Upper lobe of right lung (tissue), 1 donor: ENCODE measurements at regions not wholly inside any gene's neighbourhood (a gene's known extent, or its start where the extent isn't known, plus 50 kb on each side); places are given as distances from the start of the nearest gene placed in this dataset.

ENCODE experiments used
- ATAC-seq: fragments of 200-7000 bp; cut with Tn5 transposase; one replicate; pipeline ENCODE4 v1.9.1; 2020; ENCODE audit warnings: mild to moderate bottlenecking, moderate library complexity
- DNase-seq: peaks from one replicate; pipeline ENCODE4 v3.0.0-alpha.2; 2020
- H3K27ac ChIP-seq: fragments of 200-600 bp; one replicate; pipeline ENCODE4 v1.8.0; 2022
- H3K27me3 ChIP-seq: fragments of 200-600 bp; one replicate; pipeline ENCODE4 v1.8.0; 2022; ENCODE audit warnings: mild to moderate bottlenecking
- H3K36me3 ChIP-seq: fragments of 200-600 bp; one replicate; pipeline ENCODE4 v1.8.0; 2022
- H3K4me1 ChIP-seq: fragments of 200-600 bp; one replicate; pipeline ENCODE4 v1.8.0; 2022
- H3K4me3 ChIP-seq: fragments of 200-600 bp; one replicate; pipeline ENCODE4 v1.8.0; 2022; ENCODE audit warnings: mild to moderate bottlenecking
- H3K9me3 ChIP-seq: fragments of 200-600 bp; one replicate; pipeline ENCODE4 v1.8.0; 2022
- intact Hi-C: fragments of 100-400 bp; cut with DNase I; formaldehyde crosslinking; loops from one replicate; pipeline ENCODE4 v1.11.0; 2022
- TF ChIP-seq, protein P1 (sequence below): fragments of 200-600 bp; IDR thresholded peaks from one replicate; pipeline ENCODE4 v1.8.0; 2022; ENCODE audit warnings: antibody characterized with exemption
- donor health status: DM: no; HTN: yes; CAD: no; lungs with severe emphysema.

DNA sequence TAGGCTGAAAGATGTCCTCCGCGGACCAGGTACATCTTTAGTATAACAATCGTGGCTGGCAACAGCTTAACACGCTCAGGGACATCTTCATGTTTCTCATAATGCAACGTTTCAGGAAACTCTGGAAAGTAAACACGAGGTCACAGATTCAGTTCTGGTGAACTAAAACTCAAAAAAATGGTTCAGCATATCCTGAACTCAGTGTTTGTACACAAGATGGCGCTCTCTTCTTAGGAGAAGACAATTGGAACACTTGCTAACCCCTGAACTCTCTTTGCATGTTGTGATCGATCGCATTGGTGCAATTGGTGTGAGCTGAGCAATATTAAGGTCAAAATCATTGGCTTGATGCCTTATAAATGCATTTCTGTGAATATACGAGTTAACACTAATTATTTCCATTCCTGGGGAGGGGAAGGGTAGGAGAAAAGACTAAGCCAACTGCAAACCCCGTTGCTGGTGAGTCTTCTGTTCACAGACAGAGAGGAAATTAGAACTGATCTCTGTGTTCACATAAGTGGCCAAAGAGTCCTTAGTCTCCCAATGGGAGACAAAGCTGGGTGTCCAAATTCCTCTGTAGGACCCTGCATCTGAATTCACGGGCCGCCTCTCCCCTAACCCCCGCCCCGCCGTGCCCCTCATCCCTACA is 52.6 kb upstream of the FAM180A start:
- Histone ChIP-seq H3K36me3 (no peaks in the 10 kb centered on the region), H3K27ac (no peak overlapping the region), H3K4me1 (peaks cover 9% of the 10 kb centered on the region), H3K4me3 (no peak overlapping the region), H3K9me3 (no peaks in the 10 kb centered on the region), H3K27me3 (peaks cover 10% of the 10 kb centered on the region)
- TF ChIP-seq, protein P1, sequence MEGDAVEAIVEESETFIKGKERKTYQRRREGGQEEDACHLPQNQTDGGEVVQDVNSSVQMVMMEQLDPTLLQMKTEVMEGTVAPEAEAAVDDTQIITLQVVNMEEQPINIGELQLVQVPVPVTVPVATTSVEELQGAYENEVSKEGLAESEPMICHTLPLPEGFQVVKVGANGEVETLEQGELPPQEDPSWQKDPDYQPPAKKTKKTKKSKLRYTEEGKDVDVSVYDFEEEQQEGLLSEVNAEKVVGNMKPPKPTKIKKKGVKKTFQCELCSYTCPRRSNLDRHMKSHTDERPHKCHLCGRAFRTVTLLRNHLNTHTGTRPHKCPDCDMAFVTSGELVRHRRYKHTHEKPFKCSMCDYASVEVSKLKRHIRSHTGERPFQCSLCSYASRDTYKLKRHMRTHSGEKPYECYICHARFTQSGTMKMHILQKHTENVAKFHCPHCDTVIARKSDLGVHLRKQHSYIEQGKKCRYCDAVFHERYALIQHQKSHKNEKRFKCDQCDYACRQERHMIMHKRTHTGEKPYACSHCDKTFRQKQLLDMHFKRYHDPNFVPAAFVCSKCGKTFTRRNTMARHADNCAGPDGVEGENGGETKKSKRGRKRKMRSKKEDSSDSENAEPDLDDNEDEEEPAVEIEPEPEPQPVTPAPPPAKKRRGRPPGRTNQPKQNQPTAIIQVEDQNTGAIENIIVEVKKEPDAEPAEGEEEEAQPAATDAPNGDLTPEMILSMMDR = peak; percentile 81
- intact Hi-C loops = loop anchor here (10.0 kb wide), 1 partner anchor 214 kb away; no protein-coding TSS in a partner anchor
- ATAC-seq (peak; percentile 76), DNase-seq (no peak)

DNA sequence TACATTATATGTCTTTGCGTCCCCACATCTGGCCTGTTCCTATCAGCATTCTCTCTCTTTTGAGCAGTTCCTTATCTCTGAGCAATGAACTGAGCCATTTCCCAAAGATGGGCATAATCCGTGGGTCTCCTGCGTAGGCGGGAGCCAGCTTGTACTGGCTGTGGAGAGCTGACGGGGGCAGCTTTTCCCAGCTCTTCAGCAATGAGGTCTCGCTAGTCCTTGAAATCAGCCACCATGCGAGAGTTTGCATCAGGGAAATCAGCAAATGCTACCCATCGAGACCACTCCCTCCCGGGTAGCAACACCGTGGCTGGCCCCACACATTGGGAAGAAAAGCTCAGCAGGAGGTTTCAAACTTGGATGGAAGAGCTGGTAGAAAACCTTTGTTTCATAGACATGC is 51.9 kb upstream of the FAM180A start:
- Histone ChIP-seq H3K4me1 (peaks cover 9% of the 10 kb centered on the region), H3K36me3 (no peaks in the 10 kb centered on the region), H3K4me3 (no peak overlapping the region), H3K9me3 (no peaks in the 10 kb centered on the region), H3K27me3 (peaks cover 10% of the 10 kb centered on the region), H3K27ac (no peak overlapping the region)
- intact Hi-C loops = loop anchor here (10.0 kb wide), 1 partner anchor 214 kb away; no protein-coding TSS in a partner anchor
- ATAC-seq (no peak), DNase-seq (no peak)
- TF ChIP-seq, protein P1 = no peak

DNA sequence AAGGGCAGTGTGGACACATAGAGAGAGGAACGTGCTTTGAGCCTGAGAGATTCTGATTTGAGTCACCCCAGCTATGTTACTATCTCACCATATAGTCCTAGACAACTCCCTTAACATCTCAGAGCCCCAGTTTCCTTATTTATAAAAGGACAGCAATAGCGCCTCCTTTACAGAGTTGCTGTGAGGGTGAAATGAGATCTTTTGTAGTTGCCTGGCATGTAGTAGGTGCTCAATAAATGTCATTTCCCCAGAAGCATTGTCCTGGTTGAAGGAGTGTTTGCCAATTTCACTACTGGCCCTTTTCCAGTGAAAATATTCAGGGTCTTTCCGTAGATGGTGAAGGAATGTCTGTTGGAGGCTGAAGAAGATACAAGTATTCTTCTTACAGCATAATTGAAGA is 51.3 kb upstream of the FAM180A start:
- ATAC-seq = no peak
- intact Hi-C loops = loop anchor here (10.0 kb wide), 1 partner anchor 215 kb away; no protein-coding TSS in a partner anchor
- peaks cover 9% of the 10 kb centered on the region for H3K4me1 ChIP-seq

More for the DNA sequence above, 51.3 kb upstream of the FAM180A start:
- H3K27ac ChIP-seq = no peak overlapping the region
- no peaks in the 10 kb centered on the region for H3K9me3 ChIP-seq
- H3K36me3 ChIP-seq = no peaks in the 10 kb centered on the region
- TF ChIP-seq, protein P1 = no peak
- H3K4me3 ChIP-seq = no peak overlapping the region
- DNase-seq = no peak
- H3K27me3 ChIP-seq = peaks cover 10% of the 10 kb centered on the region
